Neutrophil (primary cell): ENCODE measurements at regions not wholly inside any gene's neighbourhood (a gene's known extent, or its start where the extent isn't known, plus 50 kb on each side); places are given as distances from the start of the nearest gene placed in this dataset.

Experiments used
- H3K27ac ChIP-seq: fragments of 200-600 bp; sonication (generic); 2 replicates; pipeline ENCODE4 v1.5.1; 2016; ENCODE audit warnings: mild to moderate bottlenecking, moderate library complexity
- H3K27me3 ChIP-seq: fragments of 200-600 bp; sonication (generic); 2 replicates; pipeline ENCODE4 v1.6.0; 2016; ENCODE audit warnings: mild to moderate bottlenecking
- H3K36me3 ChIP-seq: fragments of 200-600 bp; sonication (generic); 2 replicates; pipeline ENCODE4 v1.5.1; 2017
- H3K4me1 ChIP-seq, 2 experiments: fragments of 200-600 bp in 1 of 2; sonication (generic) in 1 of 2; 1 replicate in 1 of 2; 2 replicates in 1 of 2; pipeline versions ENCODE4 v1.5.1 to v1.6.1; 2013 to 2016; ENCODE audit warnings: low read depth in 1 of 2, low read length in 1 of 2, mild to moderate bottlenecking in 1 of 2, moderate library complexity in 1 of 2; ENCODE audit not compliant: control insufficient read depth in 1 of 2, insufficient read depth in 1 of 2
- H3K4me3 ChIP-seq, 2 experiments: fragments of 200-600 bp in 1 of 2; sonication (generic) in 1 of 2; 1 replicate in 1 of 2; 2 replicates in 1 of 2; pipeline ENCODE4 v1.5.1; 2013 to 2016; ENCODE audit warnings: low read depth in 1 of 2, low read length in 1 of 2, mild to moderate bottlenecking in 1 of 2, moderate library complexity in 1 of 2
- H3K9me3 ChIP-seq: fragments of 200-600 bp; sonication (generic); 2 replicates; pipeline ENCODE4 v1.5.1; 2016
- TF ChIP-seq, protein P1 (sequence below): fragments of 200-600 bp; sonication (generic); IDR thresholded peaks from 2 replicates; pipeline ENCODE4 v1.5.1; 2016; ENCODE audit warnings: antibody characterized with exemption

DNA sequence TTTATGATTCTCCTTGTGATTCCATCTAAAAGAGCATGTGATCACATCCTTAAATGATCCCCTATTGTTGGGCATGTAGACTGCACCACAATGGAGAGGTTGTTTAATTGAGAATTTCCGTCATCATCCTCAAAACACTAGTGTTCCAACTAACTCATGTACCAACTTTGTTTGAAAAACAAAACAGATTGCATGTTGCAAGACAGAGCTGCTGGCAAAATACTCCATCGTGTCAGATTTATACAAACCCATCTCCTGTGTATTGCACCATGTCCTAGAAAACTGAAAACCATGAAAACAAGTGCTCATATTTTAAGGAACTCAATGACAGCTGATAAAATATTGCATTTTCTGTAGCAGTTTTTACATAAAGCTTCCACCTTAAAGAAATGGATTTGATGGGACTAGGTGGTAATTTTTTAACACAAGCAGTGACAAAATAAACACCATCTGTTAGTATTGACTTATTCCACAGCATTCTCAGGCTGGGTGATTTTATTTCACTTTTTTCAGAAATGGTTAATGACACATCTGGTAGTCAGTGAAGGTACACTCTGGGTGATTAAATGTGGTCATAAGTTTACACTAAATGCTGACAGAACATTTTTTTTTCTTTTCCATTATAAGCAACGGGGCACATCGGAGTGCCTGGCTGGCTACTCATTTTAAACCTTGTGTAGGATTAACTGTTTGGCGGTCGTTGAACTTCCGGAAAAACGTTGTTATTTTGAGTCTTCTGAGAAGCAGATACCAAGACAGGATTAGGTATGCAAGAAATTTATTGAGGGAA is 602.9 kb upstream of the WWC1 start:
- Histone ChIP-seq H3K4me1 (no peaks in the 10 kb centered on the region), H3K36me3 (no peaks in the 10 kb centered on the region), H3K27ac (no peak overlapping the region), H3K4me3 (no peak overlapping the region), H3K9me3 (no peaks in the 10 kb centered on the region), H3K27me3 (no peaks in the 10 kb centered on the region)
- TF ChIP-seq, protein P1, sequence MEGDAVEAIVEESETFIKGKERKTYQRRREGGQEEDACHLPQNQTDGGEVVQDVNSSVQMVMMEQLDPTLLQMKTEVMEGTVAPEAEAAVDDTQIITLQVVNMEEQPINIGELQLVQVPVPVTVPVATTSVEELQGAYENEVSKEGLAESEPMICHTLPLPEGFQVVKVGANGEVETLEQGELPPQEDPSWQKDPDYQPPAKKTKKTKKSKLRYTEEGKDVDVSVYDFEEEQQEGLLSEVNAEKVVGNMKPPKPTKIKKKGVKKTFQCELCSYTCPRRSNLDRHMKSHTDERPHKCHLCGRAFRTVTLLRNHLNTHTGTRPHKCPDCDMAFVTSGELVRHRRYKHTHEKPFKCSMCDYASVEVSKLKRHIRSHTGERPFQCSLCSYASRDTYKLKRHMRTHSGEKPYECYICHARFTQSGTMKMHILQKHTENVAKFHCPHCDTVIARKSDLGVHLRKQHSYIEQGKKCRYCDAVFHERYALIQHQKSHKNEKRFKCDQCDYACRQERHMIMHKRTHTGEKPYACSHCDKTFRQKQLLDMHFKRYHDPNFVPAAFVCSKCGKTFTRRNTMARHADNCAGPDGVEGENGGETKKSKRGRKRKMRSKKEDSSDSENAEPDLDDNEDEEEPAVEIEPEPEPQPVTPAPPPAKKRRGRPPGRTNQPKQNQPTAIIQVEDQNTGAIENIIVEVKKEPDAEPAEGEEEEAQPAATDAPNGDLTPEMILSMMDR = no peak

- no peak overlapping the region for H3K27ac ChIP-seq
- H3K27me3 ChIP-seq = no peaks in the 10 kb centered on the region
- H3K36me3 ChIP-seq = no peaks in the 10 kb centered on the region
- no peaks in the 10 kb centered on the region for H3K9me3 ChIP-seq
- no peak overlapping the region for H3K4me3 ChIP-seq
- TF ChIP-seq, protein P1 = no peak
- no peaks in the 10 kb centered on the region for H3K4me1 ChIP-seq
These were observed 596.9 kb upstream of the WWC1 start for GRCh38 chr5:167694325-167695147.

GRCh38 chr5:167696558-167697314 is 594.7 kb upstream of the WWC1 start:
- Histone ChIP-seq H3K36me3 (no peaks in the 10 kb centered on the region), H3K27me3 (no peaks in the 10 kb centered on the region), H3K4me3 (no peak overlapping the region), H3K4me1 (no peaks in the 10 kb centered on the region), H3K9me3 (no peaks in the 10 kb centered on the region), H3K27ac (no peak overlapping the region)
- TF ChIP-seq, protein P1 = no peak

GRCh38 chr5:167699432-167699831 is 592.0 kb upstream of the WWC1 start:
- TF ChIP-seq, protein P1 = no peak
- H3K27me3 ChIP-seq = no peaks in the 10 kb centered on the region
- H3K9me3 ChIP-seq = no peaks in the 10 kb centered on the region
- H3K4me1 ChIP-seq = no peaks in the 10 kb centered on the region
- H3K27ac ChIP-seq = no peak overlapping the region
- no peaks in the 10 kb centered on the region for H3K36me3 ChIP-seq
- H3K4me3 ChIP-seq = no peak overlapping the region

- Histone ChIP-seq H3K4me3 (no peak overlapping the region), H3K36me3 (no peaks in the 10 kb centered on the region), H3K9me3 (no peaks in the 10 kb centered on the region), H3K4me1 (no peaks in the 10 kb centered on the region), H3K27me3 (no peaks in the 10 kb centered on the region), H3K27ac (no peak overlapping the region)
- TF ChIP-seq, protein P1 = no peak
These were observed 590.4 kb upstream of the WWC1 start for GRCh38 chr5:167701051-167701450.
